ENCODE measurements at regions not wholly inside any gene's neighbourhood (a gene's known extent, or its start where the extent isn't known, plus 50 kb on each side); places are given as distances from the start of the nearest gene placed in this dataset.
"Not testable (repeated sequence)": the region's sequence is repeated elsewhere in the genome, so short reads cannot be mapped to it uniquely, and the experiment has no call there.

DNA sequence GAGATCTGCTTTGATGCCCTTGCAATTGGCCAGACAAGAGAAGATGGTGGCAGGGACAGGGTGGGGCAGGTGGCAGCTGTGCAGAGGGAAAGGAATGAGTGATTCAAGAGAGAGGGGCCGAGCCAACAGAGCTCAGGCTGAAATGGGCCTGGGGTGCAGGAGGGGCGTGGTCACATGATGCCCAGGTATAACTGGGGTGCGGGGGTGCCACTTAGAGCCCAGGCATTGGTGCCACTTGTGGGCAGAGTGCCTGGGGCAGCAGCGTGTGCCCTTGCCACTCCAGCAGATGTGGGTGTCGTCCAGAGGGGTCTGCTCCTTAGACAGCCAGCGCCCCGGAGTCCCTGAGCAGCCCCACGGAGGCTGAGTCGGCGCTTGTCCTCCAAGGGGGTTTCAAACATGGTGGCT is 88.7 kb downstream of the PLXNA1 start:
- DNase-seq (ENCODE audit: low spot score): no peak

DNA sequence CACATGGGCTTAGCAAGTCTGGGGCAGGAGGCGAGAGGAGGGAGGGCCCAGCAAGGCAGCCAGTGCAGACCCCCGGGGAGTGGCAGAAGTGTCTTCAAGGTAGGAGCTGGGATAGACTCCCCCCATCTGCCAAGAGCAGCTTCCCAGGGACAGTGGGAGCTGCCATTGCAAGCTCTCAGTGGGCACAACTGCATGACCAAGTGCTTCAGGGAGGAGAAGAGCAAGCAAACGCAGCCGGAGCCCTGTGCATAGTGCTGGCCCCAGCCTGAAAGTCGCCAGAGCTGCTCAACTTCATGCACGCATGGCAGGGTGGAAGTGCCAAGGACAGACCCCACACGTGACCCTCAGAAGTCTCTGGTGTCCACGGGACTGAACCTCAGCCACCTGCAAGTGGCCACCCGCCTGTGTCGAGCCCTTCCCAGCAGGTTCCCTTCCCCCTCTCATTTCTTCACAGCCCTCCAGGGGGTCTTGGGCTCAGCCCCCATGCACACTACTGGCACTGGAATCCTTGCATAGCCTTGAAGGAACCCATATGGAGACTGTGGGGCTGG is 89.4 kb downstream of the PLXNA1 start:
- DNase-seq (ENCODE audit: low spot score): no peak

DNA sequence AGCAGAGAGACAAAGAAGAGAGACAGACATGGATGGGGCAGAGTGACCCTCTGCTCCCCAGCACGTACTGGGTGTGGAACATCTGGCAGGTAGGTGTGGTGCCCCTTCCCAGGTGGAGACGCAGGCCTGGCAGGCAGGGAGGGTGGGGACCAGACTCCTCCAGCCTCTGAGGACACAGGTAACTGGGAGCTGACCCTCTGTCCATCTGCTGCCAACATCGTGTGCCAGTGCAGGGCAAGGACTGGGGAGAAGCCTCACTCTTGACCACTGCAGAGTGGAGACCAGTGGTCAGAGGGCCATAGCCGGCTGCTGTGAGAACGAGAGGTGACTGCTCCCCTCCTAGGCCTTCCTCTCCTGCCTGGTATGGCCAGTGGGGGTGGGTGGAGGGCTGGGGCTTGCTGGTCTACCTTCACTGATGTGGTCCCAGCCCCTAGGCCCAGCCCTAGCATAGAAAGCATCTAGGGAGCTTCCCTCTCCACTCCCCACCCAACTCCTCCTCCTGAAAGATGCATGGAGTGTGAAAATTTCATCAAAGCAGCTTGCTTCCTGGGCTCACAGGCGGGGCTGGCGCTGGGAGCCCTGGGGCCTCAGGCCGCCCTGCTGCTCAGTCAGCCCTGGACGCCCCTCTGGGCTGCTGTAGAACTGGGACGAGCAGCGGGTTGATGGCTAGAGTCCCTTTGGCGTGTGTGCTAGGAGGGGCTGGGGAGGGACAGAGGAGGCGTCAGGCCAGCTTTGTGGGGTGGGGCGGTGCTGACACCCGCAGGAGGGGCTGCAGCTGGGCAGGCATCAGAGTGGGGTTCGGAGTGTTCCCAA is 90.3 kb downstream of the PLXNA1 start:
- DNase-seq (ENCODE audit: low spot score): no peak

DNA sequence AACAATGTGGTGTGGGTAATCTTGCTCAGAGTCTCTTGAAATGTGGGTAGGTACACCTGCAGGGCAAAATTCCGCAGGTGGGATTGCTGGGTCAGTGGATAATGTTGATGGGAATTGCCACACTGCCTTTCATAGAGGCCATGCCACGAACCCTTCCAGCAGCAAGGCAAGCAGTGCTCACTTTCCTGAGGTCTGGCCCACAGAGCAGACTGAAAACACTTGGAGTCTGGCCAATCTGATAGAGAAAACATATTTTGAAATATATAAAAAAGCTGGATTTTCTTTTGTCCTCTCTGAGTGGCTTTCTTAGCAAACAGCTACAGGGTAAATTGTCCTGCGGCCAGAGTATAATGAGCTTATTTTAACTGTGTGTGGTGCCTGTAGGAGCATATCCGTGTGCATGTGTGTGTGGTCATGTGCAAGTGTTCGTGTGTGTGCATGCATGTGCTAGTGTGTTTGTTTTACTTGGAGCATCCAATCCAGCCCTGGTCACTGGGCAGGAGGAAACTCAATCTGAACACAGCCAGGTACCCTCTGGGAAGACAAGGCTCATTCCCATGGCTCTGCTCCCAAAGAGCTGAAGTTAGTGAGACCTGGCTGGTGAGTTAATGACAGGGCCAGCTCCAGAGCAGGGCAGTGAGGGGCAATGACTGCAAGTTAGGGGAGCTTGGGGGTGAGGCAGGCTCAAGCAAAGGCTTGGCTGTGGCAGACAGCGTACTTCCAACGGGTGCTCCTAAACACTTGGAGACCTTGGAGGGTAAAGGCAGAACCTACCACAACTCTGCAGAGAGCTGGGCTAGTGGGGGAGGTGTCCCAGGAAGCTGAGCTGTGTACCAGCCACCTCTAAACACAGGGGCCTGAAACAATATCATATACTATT is 91.3 kb downstream of the PLXNA1 start:
- DNase-seq (ENCODE audit: low spot score): no peak

DNA sequence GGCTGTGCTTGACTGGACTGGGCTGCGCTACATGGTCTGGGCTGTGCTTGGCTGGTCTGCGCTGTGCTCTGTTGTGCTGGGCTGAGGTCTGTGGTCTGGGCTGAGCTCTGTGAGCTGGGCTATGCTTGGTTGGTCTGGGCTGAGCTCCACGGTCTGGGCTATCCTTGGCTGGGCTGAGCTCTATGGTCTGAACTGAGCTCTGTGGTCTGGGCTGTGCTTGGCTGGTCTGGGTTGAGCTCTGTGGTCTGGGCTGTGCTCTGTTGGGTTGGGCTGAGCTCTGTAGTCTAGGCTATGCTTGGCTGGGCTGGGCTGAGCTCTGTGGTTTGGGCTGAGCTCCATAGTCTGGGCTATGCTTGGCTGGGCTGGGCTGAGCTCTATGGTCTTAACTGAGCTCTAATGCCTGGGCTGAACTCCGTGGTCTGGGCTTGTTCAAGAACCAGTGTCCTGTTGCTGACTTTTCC is 92.0 kb downstream of the PLXNA1 start:
- peak; percentile 82 for DNase-seq (ENCODE audit: low spot score)

DNA sequence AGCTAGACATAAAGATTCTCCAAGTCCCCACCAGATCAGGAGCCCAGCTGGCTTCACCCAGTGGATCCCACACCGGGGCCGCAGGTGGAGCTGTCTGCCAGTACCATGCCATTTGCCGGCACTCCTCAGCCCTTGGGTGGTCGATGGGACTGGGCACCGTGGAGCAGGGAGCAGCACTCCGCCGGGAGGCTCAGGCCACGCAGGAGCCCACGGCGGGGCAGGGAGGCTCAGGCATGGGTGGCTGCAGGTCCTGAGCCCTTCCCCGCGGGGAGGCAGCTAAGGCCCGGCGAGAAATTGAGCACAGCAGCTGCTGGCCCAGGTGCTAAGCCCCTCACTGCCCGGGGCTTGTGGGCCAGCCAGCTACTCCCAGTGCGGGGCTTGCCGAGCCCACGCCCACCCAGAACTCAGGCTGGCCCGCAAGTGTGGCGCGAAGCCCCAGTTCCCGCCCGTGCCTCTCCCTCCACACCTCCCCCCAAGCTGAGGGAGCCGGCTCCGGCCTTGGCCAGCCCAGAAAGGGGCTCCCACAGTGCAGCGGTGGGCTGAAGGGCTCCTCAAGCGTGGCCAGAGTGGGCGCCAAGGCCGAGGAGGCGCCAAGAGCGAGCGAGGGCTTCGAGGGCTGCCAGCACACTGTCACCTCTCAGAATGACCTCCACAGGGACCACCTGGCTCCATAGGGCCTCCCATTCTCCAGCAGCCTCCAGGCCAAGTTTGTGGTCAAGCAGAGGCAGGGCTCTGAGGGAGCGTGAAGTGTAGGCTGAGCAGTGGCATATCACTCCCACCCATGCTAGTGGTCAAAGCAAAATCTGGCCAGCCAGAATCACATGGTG is 93.5 kb downstream of the PLXNA1 start:
- DNase-seq (ENCODE audit: low spot score): not testable (repeated sequence)

DNA sequence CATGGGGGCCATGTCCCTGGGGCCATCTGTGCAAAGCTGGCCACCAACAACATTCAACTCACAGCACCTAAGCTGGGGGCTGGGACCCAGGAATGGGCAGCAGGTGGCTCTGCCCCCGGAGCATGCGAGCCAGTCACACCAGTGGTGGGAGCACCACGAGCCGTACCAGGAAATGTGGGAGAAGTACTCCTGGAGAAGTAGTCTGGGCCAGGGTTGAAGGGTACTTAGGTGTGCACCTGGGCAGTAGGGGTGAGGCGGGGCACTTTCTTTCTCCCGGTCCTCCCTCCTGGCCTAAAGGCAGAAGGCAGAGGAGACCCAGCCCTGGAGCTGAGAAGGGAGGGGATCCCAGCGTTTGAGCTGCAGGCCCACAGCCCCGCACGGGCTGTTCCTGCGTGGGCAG is 94.2 kb downstream of the PLXNA1 start:
- DNase-seq (ENCODE audit: low spot score): no peak

DNA sequence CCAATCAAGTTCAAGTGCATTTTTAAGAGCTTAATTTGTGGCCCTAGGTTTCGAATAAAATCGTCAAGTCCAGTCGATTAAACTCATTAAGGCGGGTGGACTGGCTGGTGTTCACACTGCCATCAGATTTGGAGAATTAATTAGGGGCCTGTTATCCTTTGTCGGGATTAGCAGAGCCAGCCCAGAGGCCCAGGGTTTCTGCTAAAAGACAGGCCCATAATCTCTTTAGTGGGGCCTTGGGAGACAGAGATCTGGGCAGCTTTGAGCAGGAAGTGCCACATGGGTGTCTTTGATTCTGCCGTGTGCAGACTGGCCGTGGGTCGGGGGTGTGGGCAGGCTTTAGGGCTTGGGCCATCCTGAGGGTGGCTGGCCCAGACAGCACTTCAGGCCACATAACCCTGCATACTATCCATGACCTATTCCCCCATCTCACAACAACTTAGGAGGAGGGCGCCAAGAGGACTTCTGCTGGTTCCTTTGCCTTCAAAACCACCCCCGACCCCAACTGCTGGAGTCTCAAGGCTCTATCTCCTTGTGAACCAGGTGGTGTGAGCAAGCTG is 94.7 kb downstream of the PLXNA1 start:
- DNase-seq (ENCODE audit: low spot score): no peak

DNA sequence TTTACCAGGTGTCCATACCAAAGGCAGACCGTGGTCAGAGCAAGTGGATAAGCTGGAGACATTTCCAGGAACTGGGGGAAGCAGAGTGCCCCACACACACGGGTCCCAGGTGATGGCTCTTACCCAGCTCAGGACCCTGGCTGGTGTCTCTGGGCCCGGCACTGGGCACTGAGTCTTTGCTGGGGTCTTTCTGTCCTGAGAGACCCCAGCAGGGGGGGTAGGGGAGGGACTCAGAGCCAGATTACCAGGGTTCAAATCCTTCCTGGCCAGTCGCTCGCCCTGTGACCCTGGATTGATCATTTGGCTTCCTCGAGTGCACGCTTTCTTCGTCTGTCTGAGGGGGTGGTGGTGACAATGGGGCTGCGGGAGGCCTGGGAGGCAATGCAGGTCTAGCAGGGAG is 95.7 kb downstream of the PLXNA1 start:
- no peak for DNase-seq (ENCODE audit: low spot score)

DNA sequence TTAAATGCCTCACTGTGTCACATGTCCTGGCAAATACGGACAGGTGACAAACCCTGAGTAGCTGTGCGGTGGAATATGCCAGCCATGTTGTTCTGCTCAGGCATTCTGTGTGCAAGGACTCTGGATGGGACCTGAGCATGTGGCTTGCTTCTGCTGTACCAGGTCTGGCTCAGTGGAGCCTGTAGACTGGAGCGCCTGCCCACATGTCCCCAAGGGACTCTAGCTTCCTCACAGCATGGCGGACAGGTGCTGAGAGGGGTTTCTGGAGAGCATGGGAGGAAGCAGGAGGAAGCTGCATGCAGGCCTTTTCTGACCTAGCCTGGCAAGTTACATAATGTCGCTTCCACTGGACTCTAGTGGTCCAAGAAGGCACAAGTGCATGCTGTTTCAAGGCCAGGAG is 96.3 kb downstream of the PLXNA1 start:
- DNase-seq (ENCODE audit: low spot score): no peak

DNA sequence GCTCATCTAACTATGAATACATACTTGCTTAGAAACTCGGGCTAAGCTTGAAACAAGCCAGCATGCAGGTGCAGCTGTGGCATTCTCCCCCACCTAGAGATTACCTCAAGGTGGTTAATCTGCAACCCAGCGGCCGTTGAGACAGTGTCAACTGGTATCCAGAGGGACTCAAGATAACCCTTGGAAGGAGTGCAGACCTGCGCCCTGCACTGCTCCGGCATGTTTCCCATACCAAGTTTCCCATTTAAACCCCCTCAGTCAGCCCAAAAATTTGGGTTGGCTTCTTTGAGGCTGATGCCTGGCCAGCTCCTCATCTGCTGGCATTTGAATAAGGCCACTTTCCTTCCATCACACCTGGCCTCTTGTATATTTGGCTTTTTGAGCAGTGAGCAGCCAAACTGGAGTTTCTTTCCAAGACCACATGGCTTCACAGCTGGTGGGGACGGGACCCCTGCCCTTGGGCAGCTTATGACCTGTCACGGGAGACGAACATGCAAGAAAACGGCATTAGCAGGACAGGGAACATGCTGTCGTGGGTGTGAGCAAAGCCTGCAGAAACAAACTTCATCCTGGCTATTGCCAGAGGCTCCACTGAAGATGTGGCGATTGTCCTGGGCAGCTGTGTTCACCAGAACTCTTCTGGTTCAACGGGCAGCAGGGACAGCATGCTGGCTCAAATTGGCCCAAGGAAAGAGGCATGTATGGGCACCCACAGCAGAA is 98.2 kb downstream of the PLXNA1 start:
- no peak for DNase-seq (ENCODE audit: low spot score)

DNA sequence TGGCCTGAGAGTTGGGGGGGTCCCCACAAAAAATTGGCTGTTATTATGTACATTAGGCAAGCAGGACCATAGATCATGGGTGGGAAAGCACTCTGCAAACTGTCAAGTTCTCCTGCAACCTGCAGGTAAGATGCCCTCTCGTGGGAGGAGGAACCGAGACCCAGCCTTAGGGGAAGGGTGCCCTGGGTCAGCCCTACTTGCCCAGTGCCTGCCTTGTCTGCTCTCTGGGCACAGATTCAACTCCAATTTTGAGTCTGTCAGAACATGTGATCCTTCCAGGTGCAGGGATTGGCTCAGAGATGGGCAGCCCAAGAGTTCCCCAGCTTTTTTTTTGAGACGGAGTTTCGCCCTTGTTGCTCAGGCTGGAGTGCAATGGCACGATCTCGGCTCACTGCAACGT is 99.2 kb downstream of the PLXNA1 start:
- DNase-seq (ENCODE audit: low spot score): no peak

DNA sequence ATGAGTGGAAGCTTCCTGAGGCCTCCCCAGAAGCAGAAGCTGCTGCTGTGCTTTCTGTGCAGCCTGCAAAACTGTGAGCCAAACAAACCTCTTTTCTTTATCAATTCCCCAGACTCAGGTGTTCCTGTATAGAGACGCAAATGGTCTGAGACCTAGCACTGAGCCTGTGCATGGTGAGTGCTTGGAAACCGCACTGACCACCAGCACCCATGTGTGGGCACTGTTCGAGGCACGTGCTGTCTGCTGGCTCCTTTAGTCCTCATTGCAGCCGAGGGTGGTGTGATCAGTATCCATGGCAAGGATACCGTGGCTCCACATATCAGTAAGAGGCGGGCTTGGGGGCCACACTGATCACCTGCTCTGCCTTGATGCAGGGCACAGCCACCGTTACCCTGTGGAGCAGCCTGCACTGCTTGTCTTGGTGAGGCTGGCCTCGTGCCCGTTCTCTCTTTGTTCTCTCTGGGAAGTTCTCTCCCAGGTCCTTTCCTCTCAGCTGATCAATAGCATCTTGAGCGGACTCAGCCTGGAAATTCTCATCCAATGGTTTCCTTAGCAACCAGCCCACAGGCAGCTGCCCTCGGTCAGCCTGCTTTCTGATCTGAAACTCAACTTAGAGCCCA is 101.0 kb downstream of the PLXNA1 start:
- DNase-seq (ENCODE audit: low spot score): no peak

DNA sequence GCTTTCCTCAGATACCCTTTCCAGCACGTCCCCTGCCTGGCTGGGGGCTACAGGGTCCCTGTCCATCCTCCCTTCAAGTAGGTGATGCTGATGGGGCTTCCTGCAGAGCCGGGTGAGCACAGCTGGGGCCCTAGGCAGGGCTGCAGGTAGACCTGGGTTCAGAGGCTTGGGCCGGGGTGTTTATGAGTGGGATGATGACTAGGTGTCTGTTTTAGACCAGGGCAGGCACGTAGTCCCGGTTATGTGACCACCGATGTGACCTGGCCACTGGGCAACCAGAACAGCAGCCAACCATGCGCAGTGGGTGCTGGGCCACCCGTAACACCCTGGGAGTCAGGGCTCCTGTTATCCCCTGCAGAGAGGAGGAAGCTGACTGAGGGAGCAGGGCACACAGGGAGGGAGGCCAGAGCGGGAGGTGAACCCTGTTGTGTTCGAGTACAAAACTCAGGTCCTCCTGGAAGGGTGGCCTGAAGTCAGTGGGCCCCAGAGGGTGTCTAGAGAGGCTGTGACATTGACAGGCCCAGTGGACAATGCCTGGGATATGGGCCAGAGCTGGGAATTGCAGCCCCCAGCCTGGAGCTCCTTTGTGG is 101.6 kb downstream of the PLXNA1 start:
- no peak for DNase-seq (ENCODE audit: low spot score)

DNA sequence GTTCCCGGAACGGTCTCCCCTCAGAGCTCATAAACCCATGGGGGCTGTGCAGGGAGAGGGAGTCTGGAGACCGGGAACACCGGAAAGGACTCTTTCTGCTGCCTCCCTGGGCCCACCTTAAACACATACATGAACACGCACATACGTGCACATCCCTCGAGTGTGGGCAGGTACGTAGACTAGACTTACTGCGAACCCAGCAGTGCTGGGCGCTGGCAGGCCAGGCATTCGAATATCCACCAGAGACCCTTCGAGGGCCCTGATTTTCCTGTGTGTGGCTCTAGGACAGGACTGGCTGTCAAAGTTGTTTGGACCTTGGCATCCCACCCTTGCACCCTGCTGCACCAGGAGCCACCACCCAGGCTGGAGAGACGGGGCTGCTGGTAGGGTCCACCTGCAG is 102.7 kb downstream of the PLXNA1 start:
- DNase-seq (ENCODE audit: low spot score): no peak

DNA sequence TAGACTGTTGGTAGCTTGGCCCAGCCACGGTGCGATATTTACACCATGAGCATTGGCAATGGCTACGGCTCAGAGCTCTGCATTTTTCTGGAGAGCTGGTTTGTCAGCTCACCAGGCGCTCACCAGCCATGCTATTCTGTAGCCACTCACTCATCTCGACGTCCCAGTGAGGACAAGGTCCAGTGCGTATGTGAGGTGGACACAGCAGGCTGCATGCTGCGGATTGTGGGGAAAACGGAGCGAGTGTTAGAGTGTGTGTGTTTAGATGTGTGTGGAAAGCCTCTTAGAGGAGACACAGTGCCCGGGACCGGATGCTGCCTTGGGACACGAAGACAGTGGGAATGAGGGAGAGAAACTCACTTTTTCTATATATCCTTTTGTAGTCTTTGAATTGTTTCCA is 103.7 kb downstream of the PLXNA1 start:
- DNase-seq (ENCODE audit: low spot score): not testable (repeated sequence)

DNA sequence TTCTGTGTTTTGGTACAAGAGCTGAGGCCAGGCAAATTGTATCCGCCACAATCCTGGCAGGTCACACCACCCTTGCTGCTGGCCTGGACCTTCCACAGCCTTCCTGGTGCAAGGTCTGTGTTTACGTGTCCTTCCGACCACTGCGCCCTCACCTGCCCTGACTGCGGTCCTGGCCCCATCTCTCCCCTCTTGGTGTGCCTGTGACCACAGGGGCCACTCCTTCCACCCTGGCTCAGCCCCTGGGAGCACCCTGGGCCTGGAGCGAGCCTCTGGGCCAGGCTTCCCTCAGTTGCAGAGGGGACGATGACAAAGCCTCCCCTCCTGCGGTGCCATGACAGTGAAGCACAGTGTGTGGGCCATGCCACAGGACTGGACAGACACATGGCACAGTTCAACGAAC is 104.5 kb downstream of the PLXNA1 start:
- DNase-seq (ENCODE audit: low spot score): no peak

DNA sequence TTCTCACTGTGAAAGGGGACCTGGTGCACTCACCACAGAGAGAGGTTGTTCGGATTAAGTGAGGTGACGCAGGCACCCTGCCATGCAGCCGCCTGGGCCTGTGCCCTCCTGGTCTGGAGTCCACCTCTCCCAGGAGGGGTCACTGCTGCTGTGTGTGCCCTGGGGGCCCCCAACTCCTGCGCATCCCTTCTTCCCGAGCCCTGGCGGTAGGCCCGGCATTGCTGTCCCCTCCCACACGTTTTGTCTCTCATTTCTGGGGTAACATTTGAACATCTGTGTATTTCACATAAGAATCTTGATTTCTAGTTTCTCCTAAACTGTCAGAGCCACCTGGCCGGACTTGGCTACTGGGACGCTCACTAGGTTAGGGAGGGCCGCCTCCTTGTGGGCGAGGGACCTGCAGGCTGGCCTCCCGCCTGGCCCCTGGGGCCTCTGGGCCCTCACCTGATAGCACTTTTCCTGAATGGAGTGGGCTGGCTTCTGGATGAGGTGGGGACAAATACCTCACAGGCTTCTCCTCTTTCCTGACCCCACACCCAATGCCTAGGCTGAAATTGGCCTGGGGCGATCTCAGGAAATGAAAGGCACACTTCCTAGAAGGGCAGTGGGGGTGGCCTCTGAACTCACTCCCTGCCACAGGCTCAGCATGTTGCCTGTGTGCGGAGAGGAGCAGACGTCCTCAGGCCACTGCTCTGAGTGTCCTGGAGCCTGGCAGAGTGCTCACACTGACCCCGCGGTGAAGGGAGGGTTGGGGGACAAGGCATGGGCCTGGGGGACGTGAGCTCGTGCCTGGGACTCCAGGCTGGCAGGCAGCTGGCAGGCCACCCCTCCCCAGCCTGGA is 104.2 kb upstream of the PRR23E start:
- no peak for DNase-seq (ENCODE audit: low spot score)

DNA sequence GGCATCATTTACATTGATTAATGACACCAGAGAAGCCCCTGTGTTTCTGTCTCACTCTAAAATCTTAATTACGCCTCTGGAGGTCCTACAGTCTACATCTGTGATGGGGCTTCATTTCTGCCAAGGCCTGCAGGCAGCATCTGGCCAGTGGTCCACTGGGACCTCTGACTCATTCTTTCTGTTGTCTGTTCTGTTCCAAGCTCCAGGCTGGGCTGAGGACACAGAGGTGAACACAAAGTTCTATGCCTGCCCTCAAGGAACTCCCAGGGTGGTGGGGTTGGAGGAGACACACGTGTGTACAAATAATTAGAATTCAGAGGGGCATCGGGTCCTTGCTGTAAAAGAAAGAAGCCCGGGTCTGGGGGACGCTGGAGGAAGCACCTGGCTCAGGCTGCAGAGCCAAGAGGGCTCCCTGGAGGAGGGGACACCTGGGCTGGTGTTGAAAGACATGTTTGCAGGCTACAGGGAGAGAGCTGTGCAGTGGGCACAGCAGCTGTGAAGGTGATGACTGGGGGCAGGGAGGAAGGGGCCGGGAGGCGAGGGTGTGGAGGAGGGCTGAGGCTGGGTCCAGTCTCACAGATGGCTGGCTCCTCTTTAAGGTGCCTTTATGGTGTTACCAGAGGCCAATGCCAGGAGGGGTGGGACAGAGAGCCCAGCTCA is 103.3 kb upstream of the PRR23E start:
- DNase-seq (ENCODE audit: low spot score): no peak
